ENCODE measurements at regions not wholly inside any gene's neighbourhood (a gene's known extent, or its start where the extent isn't known, plus 50 kb on each side); places are given as distances from the start of the nearest gene placed in this dataset.

- no peak for DNase-seq (ENCODE audit: low read depth)
Observed at GRCh38 chr3:102574355-102574754, 139.5 kb downstream of the ZPLD1 start.

GRCh38 chr3:102576651-102577050 lies 141.8 kb downstream of the ZPLD1 start:
- no peak for TF ChIP-seq CTCF (IDR thresholded peaks at IDR 0.05; ENCODE audit: insufficient read depth, low read depth, low read length, missing control alignments)
- no peak overlapping the region for H3K4me3 ChIP-seq (ENCODE audit: low read depth, low read length)
- DNase-seq (ENCODE audit: low read depth), result no peak

More at GRCh38 chr3:102574355-102574754, 139.5 kb downstream of the ZPLD1 start:
- TF ChIP-seq CTCF (IDR thresholded peaks at IDR 0.05; ENCODE audit: insufficient read depth, low read depth, low read length, missing control alignments), result no peak
- no peak overlapping the region for H3K4me3 ChIP-seq (ENCODE audit: low read depth, low read length)

- H3K4me3 ChIP-seq (ENCODE audit: low read depth, low read length), result no peak overlapping the region
- DNase-seq (ENCODE audit: low read depth), result no peak
- TF ChIP-seq CTCF (IDR thresholded peaks at IDR 0.05; ENCODE audit: insufficient read depth, low read depth, low read length, missing control alignments), result no peak
Observed at GRCh38 chr3:102577082-102577789, 142.4 kb downstream of the ZPLD1 start.

GRCh38 chr3:102580760-102581159 lies 145.9 kb downstream of the ZPLD1 start:
- no peak overlapping the region for H3K4me3 ChIP-seq (ENCODE audit: low read depth, low read length)
- no peak for DNase-seq (ENCODE audit: low read depth)
- no peak for TF ChIP-seq CTCF (IDR thresholded peaks at IDR 0.05; ENCODE audit: insufficient read depth, low read depth, low read length, missing control alignments)

GRCh38 chr3:102586485-102586884 lies 151.7 kb downstream of the ZPLD1 start:
- no peak for DNase-seq (ENCODE audit: low read depth)
- H3K4me3 ChIP-seq (ENCODE audit: low read depth, low read length), result no peak overlapping the region
- no peak for TF ChIP-seq CTCF (IDR thresholded peaks at IDR 0.05; ENCODE audit: insufficient read depth, low read depth, low read length, missing control alignments)

GRCh38 chr3:102593812-102594602 lies 159.2 kb downstream of the ZPLD1 start:
- no peak for TF ChIP-seq CTCF (IDR thresholded peaks at IDR 0.05; ENCODE audit: insufficient read depth, low read depth, low read length, missing control alignments)
- no peak for DNase-seq (ENCODE audit: low read depth)

More at GRCh38 chr3:102593812-102594602, 159.2 kb downstream of the ZPLD1 start:
- no peak overlapping the region for H3K4me3 ChIP-seq (ENCODE audit: low read depth, low read length)
